HG02884 (cell line): ENCODE measurements at regions not wholly inside any gene's neighbourhood (a gene's known extent, or its start where the extent isn't known, plus 50 kb on each side); places are given as distances from the start of the nearest gene placed in this dataset.

Source experiments
- ATAC-seq: cut with Tn5 transposase; IDR thresholded peaks from one replicate; pipeline ENCODE4 v1.9.1; 2021; ENCODE audit warnings: mild to moderate bottlenecking, moderate library complexity; ENCODE audit not compliant: unreplicated experiment

GRCh38 chr1:4944911-4945310 is 290.5 kb downstream of the AJAP1 start:
- no peak for ATAC-seq

GRCh38 chr1:4944072-4944471 is 289.7 kb downstream of the AJAP1 start:
- ATAC-seq = no peak

DNA sequence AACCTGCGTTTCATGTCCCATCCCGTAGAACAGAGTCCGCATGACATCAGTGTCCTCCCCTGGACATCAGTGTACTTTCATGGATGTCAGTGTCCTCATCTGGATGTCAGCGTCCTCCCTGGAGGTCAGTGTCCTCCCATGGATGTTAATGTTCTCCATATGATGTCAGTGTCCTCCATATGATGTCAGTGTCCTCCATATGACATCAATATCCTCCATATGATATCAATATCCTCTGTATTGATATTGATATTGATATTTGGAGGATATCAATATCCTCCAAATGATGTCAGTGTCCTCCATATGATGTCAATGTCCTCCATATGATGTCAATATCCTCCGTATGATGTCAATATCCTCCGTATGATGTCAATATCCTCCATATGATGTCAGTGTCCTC is 284.9 kb downstream of the AJAP1 start:
- ATAC-seq = no peak

DNA sequence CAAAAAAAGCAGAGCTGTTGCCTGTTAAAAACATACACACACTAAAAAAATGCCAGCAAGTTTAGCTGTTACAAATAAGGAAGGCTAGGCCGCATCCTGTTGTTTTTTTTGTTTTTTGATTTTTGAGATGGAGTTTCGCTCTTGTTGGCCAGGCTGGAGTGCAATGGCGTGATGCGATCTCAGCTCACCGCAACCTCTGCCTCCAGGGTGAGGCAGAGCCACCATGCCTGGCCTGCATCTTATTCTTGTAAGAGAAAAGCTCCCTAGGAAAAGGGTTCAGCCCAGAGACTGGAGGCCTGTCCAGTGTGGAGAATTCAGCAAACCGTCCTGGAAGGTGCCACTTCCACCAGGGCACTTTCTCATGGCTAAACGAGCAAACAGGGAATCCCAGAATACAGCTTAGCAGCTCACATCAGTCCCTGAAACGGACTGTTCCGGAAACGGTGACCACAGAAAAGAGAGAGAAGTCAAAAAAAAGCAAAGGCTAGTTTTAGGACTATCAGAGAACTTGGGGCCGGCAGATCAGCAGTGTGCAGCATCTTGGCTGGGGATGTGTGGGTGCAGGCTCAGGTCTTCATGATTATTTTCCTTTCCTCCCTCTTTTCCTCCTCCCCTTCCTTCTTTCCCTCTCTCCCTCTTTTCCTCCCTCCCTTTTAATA is 283.6 kb downstream of the AJAP1 start:
- ATAC-seq = no peak

- no peak for ATAC-seq
These were observed 281.4 kb downstream of the AJAP1 start for GRCh38 chr1:4935807-4936206.

DNA sequence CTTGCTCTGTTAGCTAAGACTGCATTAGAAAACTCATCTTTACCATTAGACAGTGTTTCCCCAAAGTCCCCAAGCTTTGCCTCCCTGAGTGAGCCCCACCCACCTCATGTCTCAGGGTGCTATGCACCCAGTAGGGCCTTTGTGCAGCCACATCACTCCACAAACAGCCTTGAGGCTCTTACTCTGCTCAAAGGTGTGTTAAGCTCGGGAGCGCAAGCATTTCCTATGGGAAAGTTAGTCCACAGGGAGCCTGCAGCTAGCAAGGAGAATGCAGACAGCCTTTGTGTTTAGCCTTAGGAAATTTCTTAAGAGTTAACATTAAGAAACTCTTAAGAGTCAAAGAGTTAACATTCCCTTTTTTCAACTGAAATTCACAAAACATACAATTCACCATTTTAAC is 278.8 kb downstream of the AJAP1 start:
- no peak for ATAC-seq

DNA sequence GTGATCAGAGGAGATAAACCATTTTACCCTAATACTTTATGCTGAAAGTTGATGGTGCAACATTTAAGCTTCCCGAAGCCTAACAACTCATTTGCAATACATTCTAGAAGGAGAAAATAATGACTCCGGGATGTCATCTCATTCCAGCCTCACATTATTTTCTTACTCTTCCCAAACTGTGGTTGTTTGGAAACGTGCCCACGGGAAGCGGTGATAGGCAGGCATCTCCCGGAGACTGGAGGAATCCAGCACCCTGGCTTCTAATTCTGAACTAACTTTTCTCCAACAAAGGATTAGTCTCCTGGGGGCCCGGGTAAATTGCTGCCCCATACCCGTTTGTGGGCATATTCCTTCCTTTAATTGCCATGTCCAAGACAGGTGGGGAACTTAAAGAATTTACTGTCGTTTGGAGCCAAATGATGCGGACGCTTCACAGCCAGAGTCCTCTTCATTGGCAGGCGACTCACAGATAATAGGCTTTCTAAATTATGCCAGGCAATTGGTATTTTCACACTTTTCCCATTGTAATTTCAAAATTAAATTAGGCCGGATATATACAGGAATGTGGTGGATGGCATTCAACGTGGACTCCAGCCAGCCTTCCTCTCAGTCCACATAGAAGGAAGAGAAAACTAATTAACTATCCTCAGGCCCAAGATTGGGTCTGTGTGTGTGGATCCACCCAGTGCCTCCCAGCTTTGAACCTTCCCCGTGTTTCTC is 278.1 kb downstream of the AJAP1 start:
- no peak for ATAC-seq

DNA sequence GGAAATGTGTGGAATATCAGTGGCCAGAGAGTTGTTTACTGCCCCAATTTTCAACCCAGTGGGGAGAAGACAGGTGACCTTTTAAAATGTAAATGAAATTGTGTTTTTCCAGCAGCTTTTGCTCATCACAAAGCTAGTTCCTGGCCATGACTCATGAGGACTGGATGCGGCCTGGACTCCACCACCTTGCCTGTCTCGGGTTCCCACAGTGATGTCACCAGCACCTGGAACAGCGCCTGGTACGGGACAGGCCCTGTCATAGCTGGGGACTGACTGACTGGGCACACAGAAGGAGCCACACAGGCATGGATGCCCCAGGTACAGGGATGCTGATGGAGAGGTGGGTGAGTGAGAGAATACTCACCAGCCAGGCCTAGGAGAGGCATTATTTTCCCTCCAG is 277.1 kb downstream of the AJAP1 start:
- no peak for ATAC-seq

GRCh38 chr1:4928186-4928585 is 273.8 kb downstream of the AJAP1 start:
- no peak for ATAC-seq

DNA sequence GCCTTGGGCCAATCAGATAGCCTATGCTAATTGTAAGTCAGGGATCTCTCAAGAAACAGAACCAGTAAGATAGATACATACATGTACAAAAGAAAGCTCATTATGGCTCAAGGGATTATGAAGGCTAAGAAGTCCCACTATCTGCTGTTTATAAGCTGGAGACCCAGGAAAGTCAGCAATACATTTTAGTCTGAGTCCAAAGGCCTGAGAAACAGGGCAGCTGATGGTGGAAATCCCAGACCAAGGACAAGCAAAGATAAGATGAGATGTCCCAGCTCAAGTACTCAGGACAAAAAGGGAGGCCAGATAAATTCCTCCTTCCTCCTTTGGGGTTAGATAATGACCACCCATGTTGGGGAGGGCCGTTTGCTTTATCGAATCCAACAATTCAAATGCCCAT is 269.9 kb downstream of the AJAP1 start:
- ATAC-seq = no peak

DNA sequence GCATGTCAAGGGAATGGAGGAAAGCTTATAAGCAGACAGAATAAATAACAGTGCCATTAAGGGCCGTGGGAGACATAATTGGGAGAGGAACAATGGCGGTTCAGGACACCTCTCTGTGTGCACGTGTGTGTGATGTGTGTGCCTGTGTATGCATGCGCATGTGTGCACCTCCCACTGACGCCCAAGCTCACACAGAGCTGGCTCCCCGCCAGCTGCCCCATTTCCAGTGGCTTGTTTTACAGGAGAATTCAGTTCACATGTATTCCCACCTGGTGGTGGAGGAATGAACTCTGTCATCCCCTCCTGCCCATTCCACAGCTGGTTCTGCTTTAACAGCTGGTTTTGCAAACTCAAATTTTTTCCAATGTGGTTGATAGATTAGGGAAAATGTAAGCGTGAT is 262.2 kb downstream of the AJAP1 start:
- no peak for ATAC-seq

- no peak for ATAC-seq
These were observed 260.7 kb downstream of the AJAP1 start for GRCh38 chr1:4915154-4915553.

DNA sequence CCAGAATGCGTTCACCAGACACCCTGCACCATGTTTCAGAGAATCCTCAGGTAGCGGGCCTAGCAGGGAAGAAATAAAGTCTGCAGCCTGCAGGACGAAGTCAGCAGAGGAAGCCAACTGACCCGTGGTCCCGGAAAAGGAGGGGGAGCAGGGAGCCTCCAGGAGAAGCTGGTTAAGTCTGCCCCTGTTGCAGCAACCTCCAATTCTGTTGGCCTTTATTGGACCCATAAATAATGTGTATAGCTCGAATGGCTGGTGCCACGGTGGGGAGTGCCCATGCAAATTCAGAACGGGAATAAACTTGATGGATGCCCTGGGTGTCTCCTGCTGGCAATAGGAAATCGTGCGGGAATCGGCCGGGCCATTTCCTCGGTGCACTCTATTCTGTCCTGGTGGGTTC is 254.1 kb downstream of the AJAP1 start:
- no peak for ATAC-seq

DNA sequence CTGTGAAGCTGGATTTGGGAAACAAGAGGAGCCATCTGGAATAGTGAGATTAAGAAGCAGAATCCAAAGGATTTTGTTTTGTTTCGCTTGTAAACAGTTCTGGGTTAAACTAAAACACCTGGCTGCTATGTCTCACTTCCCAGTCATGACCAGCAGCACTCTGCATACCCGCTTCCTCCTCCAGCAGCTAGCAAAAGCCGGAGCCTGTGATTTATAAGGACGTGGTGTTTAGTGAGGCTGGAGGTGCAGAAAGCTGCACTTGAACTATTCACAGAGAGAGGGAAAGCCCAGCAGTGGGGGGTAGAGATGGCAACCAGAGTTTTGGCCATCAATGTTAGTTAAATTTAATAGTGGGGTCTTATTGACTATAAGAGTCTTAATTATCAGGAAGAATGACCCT is 240.2 kb downstream of the AJAP1 start:
- ATAC-seq = no peak

- ATAC-seq = no peak
These were observed 226.2 kb downstream of the AJAP1 start for GRCh38 chr1:4880626-4881025.

- no peak for ATAC-seq
These were observed 223.0 kb downstream of the AJAP1 start for GRCh38 chr1:4877426-4877825.

DNA sequence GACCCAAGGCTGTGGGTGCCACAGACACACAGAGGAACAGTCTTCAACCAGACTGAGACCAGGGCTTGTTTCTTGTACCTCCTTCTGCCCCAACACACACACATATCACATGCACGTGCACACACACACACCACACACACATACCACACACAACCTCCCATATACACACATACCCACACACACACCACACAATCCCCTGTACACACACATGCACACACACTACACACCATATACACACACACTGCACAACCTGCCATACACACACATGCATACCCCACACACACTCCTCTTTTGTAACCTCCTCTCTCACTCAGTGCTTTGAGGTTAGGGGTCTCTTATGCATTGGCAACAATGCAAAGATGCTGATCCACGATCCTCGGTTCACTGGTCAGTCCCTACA is 217.0 kb downstream of the AJAP1 start:
- ATAC-seq = no peak

GRCh38 chr1:4868521-4868920 is 214.1 kb downstream of the AJAP1 start:
- no peak for ATAC-seq

- ATAC-seq = no peak
These were observed 202.0 kb downstream of the AJAP1 start for GRCh38 chr1:4856396-4856795.

DNA sequence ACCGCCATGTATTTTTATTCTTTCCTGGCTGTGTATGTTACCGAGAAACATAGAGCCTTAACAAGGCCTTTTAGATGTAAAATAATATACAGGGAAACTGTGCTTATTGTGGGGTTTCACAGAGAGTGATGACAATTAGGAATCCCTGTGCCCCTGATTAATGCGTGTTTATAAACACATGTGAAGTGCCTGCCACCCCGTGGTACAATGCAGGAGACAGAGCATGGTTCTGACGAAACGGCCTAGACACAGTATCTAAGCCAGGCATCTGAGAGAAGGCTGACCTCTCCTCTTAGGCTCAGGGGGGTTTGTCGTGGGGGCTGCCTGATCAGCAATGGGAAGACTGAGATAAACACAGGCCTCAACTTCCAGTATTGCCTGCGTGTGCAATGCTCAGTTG is 200.0 kb downstream of the AJAP1 start:
- no peak for ATAC-seq

- ATAC-seq = no peak
These were observed 199.5 kb downstream of the AJAP1 start for GRCh38 chr1:4853904-4854303.

DNA sequence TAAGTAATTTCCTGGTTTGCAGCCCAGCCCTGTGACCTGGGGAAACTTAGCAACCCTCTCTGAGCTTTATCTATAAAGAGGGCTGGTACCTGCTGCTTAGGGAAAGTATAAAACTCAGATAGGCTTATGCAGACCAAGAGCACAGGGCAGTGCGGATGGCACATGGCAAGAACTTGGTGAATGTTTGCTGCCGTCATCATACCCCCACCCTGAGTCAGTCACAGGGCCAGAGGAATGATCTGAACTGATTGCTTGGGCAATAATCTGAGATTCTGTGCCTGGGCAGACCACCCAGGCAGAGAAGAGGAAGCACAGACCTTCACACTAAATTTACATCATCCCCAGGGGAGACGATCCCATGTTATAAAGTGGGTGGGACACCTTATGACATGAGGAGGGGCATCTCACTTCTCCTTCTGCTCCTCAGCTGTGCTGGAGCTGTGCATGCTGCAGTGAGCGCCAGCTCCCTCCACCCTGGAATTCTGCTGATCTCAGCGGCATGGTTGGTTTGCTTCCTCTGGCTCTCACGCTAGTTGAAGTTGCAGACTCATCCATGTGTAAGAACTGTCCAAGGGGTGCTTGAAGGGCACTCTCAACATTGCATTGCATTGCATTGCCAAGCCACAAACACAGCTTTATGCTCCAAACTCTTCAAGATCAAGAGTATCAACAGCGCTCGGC is 197.1 kb downstream of the AJAP1 start:
- ATAC-seq = no peak
